ENCODE measurements at regions not wholly inside any gene's neighbourhood (a gene's known extent, or its start where the extent isn't known, plus 50 kb on each side); places are given as distances from the start of the nearest gene placed in this dataset.

DNA sequence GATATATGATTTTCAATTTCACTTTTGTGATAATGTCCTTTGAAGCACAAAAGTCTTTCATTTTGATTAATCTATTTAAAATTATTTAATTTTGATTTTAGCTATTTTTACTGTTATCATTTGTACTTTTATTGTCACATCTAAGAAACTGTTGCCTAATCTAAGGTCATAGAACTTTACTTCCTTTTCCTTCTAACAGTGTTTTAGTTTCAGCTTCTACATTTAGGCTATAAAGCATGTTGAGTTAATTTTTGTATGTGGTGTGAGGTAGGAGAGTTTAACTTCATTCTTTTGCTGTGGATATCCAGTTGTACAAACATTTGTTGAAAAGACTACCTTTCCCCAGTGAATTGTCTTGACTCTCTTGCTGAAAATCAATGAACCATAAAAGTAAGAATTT is 204.5 kb downstream of the TM2D1 start:
- no peak for DNase-seq

- no peak for DNase-seq
Measured at GRCh38 chr1:61519631-61520030, 205.3 kb downstream of the TM2D1 start.

DNA sequence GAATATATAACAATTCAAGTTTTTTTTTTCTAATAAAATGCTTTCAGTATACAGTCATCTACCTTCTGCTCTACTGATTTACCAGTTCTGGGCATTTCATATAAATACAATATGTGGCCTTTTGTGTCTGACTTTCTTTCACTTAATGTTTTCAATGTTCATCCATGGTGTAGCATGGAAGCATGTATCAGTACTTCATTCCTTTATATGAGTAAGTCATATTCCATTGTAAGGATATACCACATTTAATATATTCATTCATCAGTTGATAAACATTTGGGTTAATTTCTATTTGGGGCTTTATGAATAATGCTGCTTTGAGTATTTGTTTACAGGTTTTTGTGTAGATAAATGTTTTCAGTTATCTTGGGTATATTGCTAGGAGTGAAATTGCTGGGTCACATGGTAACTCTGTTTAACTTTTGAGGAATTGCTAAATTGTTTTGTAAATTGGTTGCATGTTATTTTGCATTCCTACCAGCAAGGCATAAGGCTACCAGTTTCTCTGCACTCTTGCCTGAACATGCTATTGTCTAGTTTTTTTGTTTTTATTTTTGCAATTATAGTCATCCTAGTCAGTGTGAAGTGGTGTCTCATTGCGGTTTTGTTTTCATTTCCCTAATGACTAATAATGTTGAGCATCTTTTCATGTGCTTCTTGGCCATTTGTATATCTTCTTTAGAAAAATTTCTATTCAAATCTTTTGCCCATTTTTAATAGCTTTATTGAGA is 206.1 kb downstream of the TM2D1 start:
- DNase-seq, result no peak

DNA sequence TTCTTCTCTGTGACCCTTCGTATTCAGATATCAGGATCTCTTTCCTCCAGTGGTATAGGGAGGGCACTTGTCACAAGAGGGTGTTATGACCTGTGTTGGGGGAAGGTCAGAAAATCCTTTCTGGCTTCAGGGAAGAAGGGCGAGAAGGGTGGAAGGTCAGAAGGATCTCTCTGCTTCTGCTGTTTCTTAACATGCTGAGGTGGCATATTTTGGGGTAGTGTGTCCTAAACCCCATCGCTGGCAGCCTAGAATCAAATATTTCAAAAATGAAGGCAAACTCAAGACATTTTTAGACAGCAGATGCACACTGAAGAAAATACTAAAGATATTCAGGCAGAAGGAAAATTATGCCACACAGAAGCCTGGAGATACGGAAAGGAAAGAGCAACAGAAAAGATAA is 207.6 kb downstream of the TM2D1 start:
- no peak for DNase-seq

DNA sequence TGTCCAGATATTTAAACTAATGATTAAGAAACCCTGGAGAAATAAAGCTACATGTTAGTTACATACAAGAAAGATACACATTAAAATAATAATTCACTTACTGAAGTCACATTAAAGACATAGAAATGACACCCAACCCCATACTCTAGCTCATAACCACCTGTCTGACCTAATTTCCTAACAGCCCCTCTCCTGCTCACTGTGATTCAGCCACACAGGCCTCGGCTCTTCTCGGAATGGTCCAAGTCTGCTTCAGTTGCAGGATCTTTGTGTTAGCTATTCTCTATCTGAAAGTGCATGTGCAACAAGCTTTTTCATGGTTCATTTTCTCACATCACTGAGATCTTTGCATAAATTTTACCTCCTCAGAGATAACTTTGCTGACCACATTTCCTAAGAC is 209.8 kb downstream of the TM2D1 start:
- DNase-seq, result no peak

Measured in T-helper 1 cell (primary cell).